ENCODE measurements at regions not wholly inside any gene's neighbourhood (a gene's known extent, or its start where the extent isn't known, plus 50 kb on each side); places are given as distances from the start of the nearest gene placed in this dataset.
A peak's percentile ranks its signal among the peaks of the same experiment; 100 is the strongest.
"Not testable (repeated sequence)": the region's sequence is repeated elsewhere in the genome, so short reads cannot be mapped to it uniquely, and the experiment has no call there.

GRCh38 chr6:3615391-3616380, 135.8 kb downstream of the PXDC1 start:
- Histone ChIP-seq H3K27ac (no peak overlapping the region), H3K9me3 (no peaks in the 10 kb centered on the region), H3K4me1 (no peaks in the 10 kb centered on the region), H3K36me3 (no peaks in the 10 kb centered on the region), H3K4me3 (no peak overlapping the region), H3K27me3 (no peaks in the 10 kb centered on the region)
- ATAC-seq (ENCODE audit: low FRiP score in 2 of 2), result no peak
- WGBS, 2 donors, result 91 to 93% methylated on average over 11 of the region's 11 CpGs
- TF ChIP-seq EP300 (IDR thresholded peaks at IDR 0.05) (no peak), POLR2A (IDR thresholded peaks at IDR 0.05) (no peak), POLR2AphosphoS5 (IDR thresholded peaks at IDR 0.05) (no peak)
- TF ChIP-seq, protein P1, sequence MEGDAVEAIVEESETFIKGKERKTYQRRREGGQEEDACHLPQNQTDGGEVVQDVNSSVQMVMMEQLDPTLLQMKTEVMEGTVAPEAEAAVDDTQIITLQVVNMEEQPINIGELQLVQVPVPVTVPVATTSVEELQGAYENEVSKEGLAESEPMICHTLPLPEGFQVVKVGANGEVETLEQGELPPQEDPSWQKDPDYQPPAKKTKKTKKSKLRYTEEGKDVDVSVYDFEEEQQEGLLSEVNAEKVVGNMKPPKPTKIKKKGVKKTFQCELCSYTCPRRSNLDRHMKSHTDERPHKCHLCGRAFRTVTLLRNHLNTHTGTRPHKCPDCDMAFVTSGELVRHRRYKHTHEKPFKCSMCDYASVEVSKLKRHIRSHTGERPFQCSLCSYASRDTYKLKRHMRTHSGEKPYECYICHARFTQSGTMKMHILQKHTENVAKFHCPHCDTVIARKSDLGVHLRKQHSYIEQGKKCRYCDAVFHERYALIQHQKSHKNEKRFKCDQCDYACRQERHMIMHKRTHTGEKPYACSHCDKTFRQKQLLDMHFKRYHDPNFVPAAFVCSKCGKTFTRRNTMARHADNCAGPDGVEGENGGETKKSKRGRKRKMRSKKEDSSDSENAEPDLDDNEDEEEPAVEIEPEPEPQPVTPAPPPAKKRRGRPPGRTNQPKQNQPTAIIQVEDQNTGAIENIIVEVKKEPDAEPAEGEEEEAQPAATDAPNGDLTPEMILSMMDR (IDR thresholded peaks at IDR 0.05), result no peak
- no peak for DNase-seq

GRCh38 chr6:3614918-3615317, 136.6 kb downstream of the PXDC1 start:
- H3K4me1 ChIP-seq, result no peaks in the 10 kb centered on the region
- H3K9me3 ChIP-seq, result no peaks in the 10 kb centered on the region
- 77 to 88% methylated on average over 2 of the region's 2 CpGs for WGBS, 2 donors
- ATAC-seq (ENCODE audit: low FRiP score in 2 of 2) (no peak), DNase-seq (no peak)
- TF ChIP-seq POLR2AphosphoS5 (IDR thresholded peaks at IDR 0.05) (no peak), EP300 (IDR thresholded peaks at IDR 0.05) (no peak), POLR2A (IDR thresholded peaks at IDR 0.05) (no peak)
- TF ChIP-seq, protein P1 (IDR thresholded peaks at IDR 0.05), result no peak
- no peak overlapping the region for H3K27ac ChIP-seq
- no peaks in the 10 kb centered on the region for H3K27me3 ChIP-seq
- no peaks in the 10 kb centered on the region for H3K36me3 ChIP-seq
- H3K4me3 ChIP-seq, result no peak overlapping the region

- ATAC-seq (ENCODE audit: low FRiP score in 2 of 2); H3K4me3 ChIP-seq: not testable (repeated sequence)
- 63 to 90% methylated on average over 1 of the region's 1 CpG for WGBS, 2 donors
Observed at GRCh38 chr6:3613565-3613964, 137.9 kb downstream of the PXDC1 start.

GRCh38 chr6:3612341-3613041, 139.0 kb downstream of the PXDC1 start:
- H3K4me3 ChIP-seq, result no peak overlapping the region
- WGBS, 2 donors, result 74 to 78% methylated on average over 8 of the region's 8 CpGs
- DNase-seq, result no peak
- no peaks in the 10 kb centered on the region for H3K27me3 ChIP-seq
- TF ChIP-seq EP300 (IDR thresholded peaks at IDR 0.05) (no peak), POLR2AphosphoS5 (IDR thresholded peaks at IDR 0.05) (no peak), POLR2A (IDR thresholded peaks at IDR 0.05) (no peak)
- TF ChIP-seq, protein P1 (IDR thresholded peaks at IDR 0.05), result no peak
- ATAC-seq (ENCODE audit: low FRiP score in 2 of 2), result peak in 1 of 2 donors; percentile 47
- H3K9me3 ChIP-seq, result no peaks in the 10 kb centered on the region
- H3K36me3 ChIP-seq, result no peaks in the 10 kb centered on the region
- H3K4me1 ChIP-seq, result no peaks in the 10 kb centered on the region
- H3K27ac ChIP-seq, result no peak overlapping the region

More at GRCh38 chr6:3613565-3613964, 137.9 kb downstream of the PXDC1 start:
- not testable (repeated sequence) for H3K27ac ChIP-seq, H3K27me3 ChIP-seq, H3K4me1 ChIP-seq, DNase-seq, H3K36me3 ChIP-seq, H3K9me3 ChIP-seq

DNA sequence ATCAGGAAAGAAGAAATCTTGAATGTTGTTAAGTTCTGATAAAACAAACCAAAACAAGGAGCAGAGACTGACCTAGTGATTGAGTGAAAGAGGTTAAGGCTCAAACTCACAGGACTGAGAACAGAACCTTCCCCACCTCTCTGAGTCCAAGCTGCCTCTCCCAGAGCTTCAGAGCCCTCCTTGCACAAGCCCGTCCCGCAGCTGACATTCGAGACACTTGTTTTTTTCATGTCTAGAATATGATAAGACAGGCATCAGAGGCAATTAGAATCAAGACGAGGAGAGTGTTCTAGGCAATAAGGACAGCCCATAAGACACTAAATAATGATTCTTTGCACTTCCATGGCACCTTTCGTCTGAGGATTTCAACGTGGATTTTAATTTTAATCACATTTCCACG, 140.6 kb downstream of the PXDC1 start:
- H3K9me3 ChIP-seq, result no peaks in the 10 kb centered on the region
- no peak for DNase-seq
- H3K4me1 ChIP-seq, result no peaks in the 10 kb centered on the region
- TF ChIP-seq, protein P1 (IDR thresholded peaks at IDR 0.05), result no peak
- TF ChIP-seq POLR2A (IDR thresholded peaks at IDR 0.05) (no peak), POLR2AphosphoS5 (IDR thresholded peaks at IDR 0.05) (no peak), EP300 (IDR thresholded peaks at IDR 0.05) (no peak)
- no peak overlapping the region for H3K4me3 ChIP-seq
- no peaks in the 10 kb centered on the region for H3K36me3 ChIP-seq
- no peak for ATAC-seq (ENCODE audit: low FRiP score in 2 of 2)
- no peaks in the 10 kb centered on the region for H3K27me3 ChIP-seq
- 86 to 87% methylated on average over 7 of the region's 7 CpGs for WGBS, 2 donors
- no peak overlapping the region for H3K27ac ChIP-seq

All from upper lobe of left lung (tissue), 6 donors.